Mesenteric fat pad (tissue), 1 donor: ENCODE measurements at regions not wholly inside any gene's neighbourhood (a gene's known extent, or its start where the extent isn't known, plus 50 kb on each side); places are given as distances from the start of the nearest gene placed in this dataset.

Experiments used
- DNase-seq: peaks from one replicate; pipeline ENCODE4 v3.0.0-alpha.2; 2020; ENCODE audit warnings: low spot score
- donor health status: DM: yes; HTN: yes; CAD: no.

- DNase-seq = no peak
These were observed 254.4 kb downstream of the OPA1 start for GRCh38 chr3:193847402-193847801.

GRCh38 chr3:193848547-193848946, 255.5 kb downstream of the OPA1 start:
- DNase-seq = no peak

DNA sequence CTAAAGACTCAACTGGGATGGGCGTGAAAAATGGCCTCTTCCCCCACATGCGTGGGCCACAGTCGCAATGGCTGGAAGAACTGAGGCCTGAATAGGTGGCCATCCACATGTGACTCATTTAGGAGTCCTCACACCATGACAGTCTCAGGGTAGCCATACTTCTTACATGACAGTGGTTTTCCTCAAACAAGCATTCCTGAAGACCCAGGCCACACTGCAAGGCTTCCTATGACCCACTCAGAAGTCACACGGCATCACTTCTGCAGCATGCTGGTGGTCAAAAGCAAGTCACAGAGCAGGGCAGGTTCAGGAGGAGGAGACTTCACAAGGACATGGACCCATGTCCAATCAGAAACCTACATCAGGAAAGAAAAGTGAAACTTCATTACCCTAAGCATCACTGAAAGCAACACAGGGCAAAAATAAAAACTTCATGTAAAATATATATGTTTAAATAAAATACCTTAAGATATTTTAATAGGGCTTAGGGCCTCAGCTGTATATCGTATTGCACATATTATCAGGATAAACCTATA, 257.1 kb downstream of the OPA1 start:
- DNase-seq = no peak

- DNase-seq = no peak
These were observed 258.4 kb downstream of the OPA1 start for GRCh38 chr3:193851428-193851847.

DNA sequence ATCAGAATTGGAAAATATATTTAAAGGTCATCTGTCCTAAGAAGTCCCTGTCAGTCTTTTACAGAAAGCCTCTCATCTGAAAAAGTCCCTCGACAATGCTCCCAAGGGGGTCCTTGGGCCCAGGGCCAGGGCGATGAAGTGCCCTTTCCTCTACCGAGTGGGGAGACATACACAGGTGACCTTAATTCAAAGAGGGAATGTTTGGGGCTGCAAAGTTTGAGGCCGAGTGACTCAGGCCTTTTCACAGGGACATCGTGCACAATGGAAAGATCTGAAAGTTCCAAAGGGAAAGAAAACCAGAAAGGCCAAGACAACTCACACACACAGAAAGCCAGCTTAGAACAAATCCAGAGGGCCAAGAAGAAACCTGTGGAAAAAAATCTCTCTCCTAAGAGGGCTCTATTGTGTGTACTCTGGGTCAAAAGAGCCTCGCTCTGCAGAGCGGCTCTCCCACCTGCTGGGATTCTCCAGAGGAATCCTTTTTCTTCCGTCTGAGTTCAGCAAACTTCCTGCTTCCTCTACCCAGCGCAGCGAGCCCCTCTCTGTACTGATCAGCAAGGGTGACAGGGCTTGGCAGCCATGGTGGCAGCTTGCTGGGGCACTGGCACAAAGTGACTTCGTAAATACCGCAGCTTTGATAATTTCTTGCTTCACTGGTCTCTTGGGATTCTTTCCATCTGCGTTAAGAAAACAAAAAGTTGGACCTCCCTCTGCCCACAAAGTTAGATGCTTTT, 259.1 kb downstream of the OPA1 start:
- DNase-seq = no peak

DNA sequence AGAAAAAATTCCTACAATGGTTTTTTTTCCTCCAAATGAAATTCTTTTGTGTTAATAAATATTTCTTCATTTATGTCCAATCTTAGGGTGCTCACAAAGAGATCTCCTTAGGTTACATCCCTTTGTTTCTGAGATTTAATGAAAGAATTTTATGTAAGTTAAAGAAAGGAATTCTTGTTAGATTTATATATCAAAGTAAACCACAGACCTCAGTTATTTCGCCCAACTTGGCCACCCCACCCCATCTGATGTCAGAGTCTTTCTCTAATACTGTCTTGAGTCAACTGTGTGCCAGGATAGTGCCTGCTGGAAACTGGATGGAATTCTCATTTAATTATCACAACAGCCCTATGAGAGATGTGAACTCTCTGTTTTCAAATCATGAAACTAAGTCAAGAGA, 259.9 kb downstream of the OPA1 start:
- no peak for DNase-seq

DNA sequence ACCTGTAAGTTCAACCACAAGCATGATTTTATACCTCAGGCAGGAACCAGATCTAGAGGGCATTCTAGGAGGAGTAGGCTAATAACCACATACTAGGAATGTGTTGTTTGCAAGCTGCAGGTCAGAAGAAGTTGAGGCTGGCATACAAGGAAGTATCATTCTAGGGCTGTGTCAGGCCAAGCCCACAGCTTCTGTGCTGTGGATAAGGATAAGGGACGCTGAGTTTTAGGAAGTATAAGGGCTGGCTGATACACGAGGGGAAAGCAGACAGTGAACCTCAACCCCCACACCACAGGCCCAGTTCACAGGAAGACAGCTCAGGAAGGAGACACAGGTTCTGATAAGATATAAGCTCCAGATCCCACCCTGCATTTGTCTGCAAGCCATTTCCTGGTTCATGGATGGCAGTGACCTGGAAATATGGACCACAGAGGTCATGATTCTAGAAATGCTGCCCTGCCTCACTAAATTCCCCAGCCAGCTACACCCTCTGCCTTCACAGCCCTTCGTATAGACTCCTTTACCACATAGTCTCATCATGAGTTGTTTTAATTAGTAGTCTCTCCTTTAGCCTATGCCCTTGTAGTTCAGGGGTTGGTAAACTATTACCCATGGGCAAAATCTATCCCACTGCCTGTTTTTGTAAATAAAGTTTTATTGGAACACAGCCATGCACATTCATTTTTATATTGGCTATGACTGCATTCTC, 260.7 kb downstream of the OPA1 start:
- no peak for DNase-seq

DNA sequence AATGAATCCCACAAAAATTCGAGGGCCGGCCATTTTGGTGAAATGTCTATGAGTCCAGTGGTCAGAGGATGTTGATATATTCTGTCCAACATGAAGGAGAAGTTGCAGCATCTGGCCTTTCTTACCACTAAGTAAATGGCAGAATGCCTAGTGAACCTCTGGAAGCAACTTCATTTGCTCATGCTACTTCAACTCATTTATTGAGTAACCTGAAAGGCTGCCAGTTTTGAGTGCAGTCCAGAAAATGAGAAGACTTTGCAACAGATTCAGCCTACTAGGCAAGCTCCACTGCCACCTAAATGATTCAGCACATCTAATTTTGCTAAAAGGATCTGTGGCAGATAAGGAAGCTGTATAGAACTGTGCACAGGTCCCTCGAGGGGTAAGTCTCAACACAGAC, 265.0 kb downstream of the OPA1 start:
- DNase-seq = no peak

- DNase-seq = no peak
These were observed 266.2 kb downstream of the OPA1 start for GRCh38 chr3:193859195-193859594.

- no peak for DNase-seq
These were observed 268.0 kb downstream of the OPA1 start for GRCh38 chr3:193861012-193861411.

- DNase-seq = no peak
These were observed 269.8 kb downstream of the OPA1 start for GRCh38 chr3:193862843-193863242.

GRCh38 chr3:193863657-193864357, 270.8 kb downstream of the OPA1 start:
- DNase-seq = no peak

DNA sequence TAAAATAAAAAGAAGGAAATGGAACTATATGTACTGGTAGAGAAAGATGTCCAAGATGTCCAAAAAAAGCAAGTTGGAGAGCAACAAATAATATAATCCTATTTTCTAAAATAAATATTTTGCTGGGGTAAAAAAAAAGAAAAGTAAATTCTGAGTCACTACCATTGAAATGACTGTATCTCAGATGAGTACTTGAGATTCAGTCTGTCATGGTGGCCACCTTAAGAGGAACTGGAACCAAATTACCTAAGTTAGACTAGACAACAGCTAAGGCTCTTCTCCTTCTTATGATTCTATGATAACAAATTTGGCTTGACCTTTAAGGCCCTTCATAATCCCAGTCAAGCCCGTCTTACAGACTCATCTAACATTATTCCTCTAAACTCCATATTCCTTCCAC, 270.6 kb upstream of the HES1 start:
- DNase-seq = no peak

DNA sequence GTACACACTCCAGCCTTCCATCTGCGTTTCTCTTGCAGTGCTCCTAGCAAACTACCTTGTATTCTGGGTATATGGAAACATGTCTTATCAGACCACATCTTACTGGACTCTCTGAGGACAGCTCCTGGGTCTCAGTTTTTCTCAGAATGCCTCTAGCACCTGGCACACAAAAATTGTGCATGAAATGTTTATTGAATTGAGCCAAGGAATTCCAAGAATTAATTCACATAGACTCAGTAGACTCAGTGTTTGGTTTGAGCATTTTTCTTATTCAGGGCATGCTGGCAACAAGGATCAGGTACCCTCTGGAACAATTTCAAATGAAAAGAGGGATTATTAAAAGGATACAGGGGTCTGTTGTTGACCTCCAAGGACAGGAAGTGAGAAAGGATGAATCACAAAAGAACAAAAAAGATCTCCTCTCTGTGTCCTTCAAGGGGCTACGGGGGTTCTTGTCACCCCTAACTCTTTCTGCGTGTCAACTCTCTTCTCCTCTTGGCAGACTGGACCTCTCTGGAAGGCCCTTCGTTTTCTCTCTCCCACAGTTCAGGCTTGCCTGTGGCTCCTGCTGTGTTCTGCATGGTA, 270.0 kb upstream of the HES1 start:
- no peak for DNase-seq

DNA sequence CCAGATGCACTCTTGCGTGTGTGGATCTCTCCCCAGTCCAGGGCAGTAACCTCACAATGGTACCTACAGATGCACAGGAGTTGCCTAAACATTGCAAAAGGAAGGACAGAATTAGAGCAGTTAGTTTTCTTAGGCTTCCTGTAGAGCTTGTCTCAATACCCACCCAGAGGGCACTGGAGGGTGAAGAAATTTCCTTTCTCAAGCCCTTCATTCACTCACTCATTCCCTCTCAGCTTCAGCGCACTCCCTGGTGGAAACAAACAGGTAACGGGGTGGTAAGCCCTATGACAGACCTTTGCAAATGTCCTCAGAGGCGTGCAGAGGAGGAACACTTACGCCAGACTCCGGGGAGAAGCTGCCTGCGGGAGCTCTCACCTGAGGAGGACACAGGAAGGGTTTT, 267.4 kb upstream of the HES1 start:
- DNase-seq = no peak

- DNase-seq = no peak
These were observed 266.4 kb upstream of the HES1 start for GRCh38 chr3:193869221-193870201.

GRCh38 chr3:193870376-193871219, 265.4 kb upstream of the HES1 start:
- DNase-seq = no peak

DNA sequence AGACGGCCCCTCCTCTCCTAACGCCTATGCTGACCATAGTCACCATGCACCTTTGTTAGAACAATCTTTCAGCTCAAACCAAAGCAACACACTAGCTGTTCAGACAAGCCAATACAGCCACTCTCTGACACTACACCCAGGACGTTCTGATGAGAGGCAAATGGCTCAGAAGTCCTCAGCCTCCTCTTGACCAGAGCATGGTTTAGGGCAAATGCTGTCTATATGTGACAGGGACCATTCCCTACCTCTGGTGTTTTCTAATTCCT, 264.8 kb upstream of the HES1 start:
- no peak for DNase-seq

GRCh38 chr3:193872265-193872753, 263.6 kb upstream of the HES1 start:
- no peak for DNase-seq
